Uterus (tissue), 3 donors: ENCODE measurements at regions not wholly inside any gene's neighbourhood (a gene's known extent, or its start where the extent isn't known, plus 50 kb on each side); places are given as distances from the start of the nearest gene placed in this dataset.
"Not testable (repeated sequence)": the region's sequence is repeated elsewhere in the genome, so short reads cannot be mapped to it uniquely, and the experiment has no call there.

Experiments used
- DNase-seq, 2 donors: peaks; one replicate each; pipeline ENCODE4 v3.0.0-alpha.2; 2019 to 2020
- H3K27ac ChIP-seq, 2 donors: fragments of 200-600 bp; sonication (generic); 1 replicate in 1 of 2; 2 replicates in 1 of 2; pipeline ENCODE4 v1.5.1; 2016 to 2018
- H3K27me3 ChIP-seq, 2 donors: fragments of 200-600 bp; sonication (generic); one replicate each; pipeline ENCODE4 v1.5.1; 2018 to 2019; ENCODE audit warnings: control low read depth in 1 of 2
- H3K36me3 ChIP-seq, 2 donors: fragments of 200-600 bp; sonication (generic); one replicate each; pipeline ENCODE4 v1.5.1; 2019; ENCODE audit warnings: control low read depth in 1 of 2
- H3K4me1 ChIP-seq, 2 donors: fragments of 200-600 bp; sonication (generic); one replicate each; pipeline ENCODE4 v1.5.1; 2018 to 2019; ENCODE audit warnings: control low read depth in 1 of 2
- H3K4me3 ChIP-seq, 2 donors: fragments of 200-600 bp; sonication (generic); 1 replicate in 1 of 2; 2 replicates in 1 of 2; pipeline ENCODE4 v1.5.1; 2018 to 2019; ENCODE audit warnings: mild to moderate bottlenecking in 1 of 2
- H3K9me3 ChIP-seq, 2 donors: fragments of 200-600 bp; sonication (generic); one replicate each; pipeline ENCODE4 v1.5.1; 2019; ENCODE audit warnings: control low read depth in 1 of 2
- CTCF ChIP-seq, 4 experiments: fragments of 200-600 bp in 2 of 4; fragments of 450-650 bp in 2 of 4; sonication (generic) in 2 of 4; IDR thresholded peaks; one replicate each; pipeline ENCODE4 v1.5.1; 2016 to 2019; ENCODE audit warnings: antibody characterized with exemption in 4 of 4, mild to moderate bottlenecking in 2 of 4, moderate library complexity in 1 of 4
- POLR2A ChIP-seq, 2 donors: fragments of 450-650 bp; IDR thresholded peaks; one replicate each; pipeline ENCODE4 v1.6.1; 2016; ENCODE audit warnings: antibody characterized with exemption in 2 of 2, mild to moderate bottlenecking in 1 of 2, moderate library complexity in 1 of 2
- intact Hi-C: fragments of 100-400 bp; cut with DNase I; formaldehyde crosslinking; loops from one replicate; pipeline ENCODE4 v1.15.1; 2023; ENCODE audit warnings: low total_unique reads
- donor health status: DM: yes; HTN: yes; CAD: no.

- no peak for DNase-seq
- Histone ChIP-seq H3K9me3 (no peaks in the 10 kb centered on the region), H3K4me3 (no peak overlapping the region), H3K27me3 (no peaks in the 10 kb centered on the region), H3K4me1 (no peaks in the 10 kb centered on the region), H3K36me3 (no peaks in the 10 kb centered on the region), H3K27ac (no peak overlapping the region)
- intact Hi-C loops: no loop called here
- TF ChIP-seq CTCF (IDR thresholded peaks at IDR 0.05): no peak
- no peak for TF ChIP-seq POLR2A (IDR thresholded peaks at IDR 0.05)
Measured at GRCh38 chr3:166696103-166696502, 684.0 kb downstream of the ZBBX start.

GRCh38 chr3:166688665-166689064, 691.4 kb downstream of the ZBBX start:
- H3K9me3 ChIP-seq: no peaks in the 10 kb centered on the region
- no peak overlapping the region for H3K4me3 ChIP-seq
- H3K27me3 ChIP-seq: no peaks in the 10 kb centered on the region
- TF ChIP-seq POLR2A (IDR thresholded peaks at IDR 0.05) (no peak), CTCF (IDR thresholded peaks at IDR 0.05) (no peak)
- intact Hi-C loops: no loop called here
- no peaks in the 10 kb centered on the region for H3K4me1 ChIP-seq
- no peak overlapping the region for H3K27ac ChIP-seq
- no peaks in the 10 kb centered on the region for H3K36me3 ChIP-seq
- no peak for DNase-seq

- H3K9me3 ChIP-seq: no peaks in the 10 kb centered on the region
- H3K4me3 ChIP-seq: no peak overlapping the region
- H3K27ac ChIP-seq: no peak overlapping the region
- intact Hi-C loops: no loop called here
- no peak for DNase-seq
- H3K27me3 ChIP-seq: no peaks in the 10 kb centered on the region
- H3K36me3 ChIP-seq: no peaks in the 10 kb centered on the region
- TF ChIP-seq CTCF (IDR thresholded peaks at IDR 0.05): no peak
- no peak for TF ChIP-seq POLR2A (IDR thresholded peaks at IDR 0.05)
- H3K4me1 ChIP-seq: no peaks in the 10 kb centered on the region
Measured at GRCh38 chr3:166685246-166685645, 694.9 kb downstream of the ZBBX start.

GRCh38 chr3:166684077-166684476, 696.0 kb downstream of the ZBBX start:
- H3K27me3 ChIP-seq, H3K4me1 ChIP-seq, DNase-seq, H3K27ac ChIP-seq, intact Hi-C loops, H3K4me3 ChIP-seq, H3K9me3 ChIP-seq, H3K36me3 ChIP-seq: not testable (repeated sequence)

GRCh38 chr3:166669781-166670180, 710.3 kb downstream of the ZBBX start:
- intact Hi-C loops: no loop called here
- no peaks in the 10 kb centered on the region for H3K9me3 ChIP-seq
- no peak overlapping the region for H3K4me3 ChIP-seq
- TF ChIP-seq CTCF (IDR thresholded peaks at IDR 0.05) (no peak), POLR2A (IDR thresholded peaks at IDR 0.05) (no peak)
- no peaks in the 10 kb centered on the region for H3K4me1 ChIP-seq
- no peaks in the 10 kb centered on the region for H3K27me3 ChIP-seq
- H3K36me3 ChIP-seq: no peaks in the 10 kb centered on the region
- H3K27ac ChIP-seq: no peak overlapping the region
- no peak for DNase-seq

- intact Hi-C loops: no loop called here
- DNase-seq: no peak
- H3K27ac ChIP-seq: no peak overlapping the region
- H3K36me3 ChIP-seq: no peaks in the 10 kb centered on the region
- H3K4me1 ChIP-seq: no peaks in the 10 kb centered on the region
- no peak for TF ChIP-seq POLR2A (IDR thresholded peaks at IDR 0.05)
- H3K27me3 ChIP-seq: no peaks in the 10 kb centered on the region
- H3K9me3 ChIP-seq: no peaks in the 10 kb centered on the region
- no peak overlapping the region for H3K4me3 ChIP-seq
Measured at GRCh38 chr3:166663194-166663593, 716.9 kb downstream of the ZBBX start.
